HG03432 (cell line): ENCODE measurements at regions not wholly inside any gene's neighbourhood (a gene's known extent, or its start where the extent isn't known, plus 50 kb on each side); places are given as distances from the start of the nearest gene placed in this dataset.

ENCODE experiments used
- ATAC-seq: cut with Tn5 transposase; IDR thresholded peaks from one replicate; pipeline ENCODE4 v1.9.1; 2021; ENCODE audit warnings: mild to moderate bottlenecking, moderate library complexity; ENCODE audit not compliant: unreplicated experiment

DNA sequence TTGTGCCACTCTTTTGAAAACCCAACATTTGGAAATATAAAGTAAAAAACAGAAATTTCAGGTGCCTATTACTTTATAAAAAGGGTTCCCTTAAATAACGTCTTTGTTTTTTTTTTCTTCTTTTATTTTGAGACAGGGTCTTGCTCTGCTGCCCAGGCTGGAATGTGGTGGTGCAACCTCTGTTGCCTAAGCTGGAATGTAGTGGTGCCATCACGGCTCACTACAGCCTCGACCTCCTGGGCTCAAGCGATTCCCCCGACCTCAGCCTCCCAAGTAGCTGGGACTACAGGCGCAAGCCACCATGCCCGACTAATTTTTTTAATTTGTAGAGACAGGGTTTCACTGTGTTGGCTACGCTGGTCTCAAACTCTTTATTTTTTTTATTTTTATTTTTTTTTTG is 110.2 kb upstream of the HNRNPU start:
- no peak for ATAC-seq

DNA sequence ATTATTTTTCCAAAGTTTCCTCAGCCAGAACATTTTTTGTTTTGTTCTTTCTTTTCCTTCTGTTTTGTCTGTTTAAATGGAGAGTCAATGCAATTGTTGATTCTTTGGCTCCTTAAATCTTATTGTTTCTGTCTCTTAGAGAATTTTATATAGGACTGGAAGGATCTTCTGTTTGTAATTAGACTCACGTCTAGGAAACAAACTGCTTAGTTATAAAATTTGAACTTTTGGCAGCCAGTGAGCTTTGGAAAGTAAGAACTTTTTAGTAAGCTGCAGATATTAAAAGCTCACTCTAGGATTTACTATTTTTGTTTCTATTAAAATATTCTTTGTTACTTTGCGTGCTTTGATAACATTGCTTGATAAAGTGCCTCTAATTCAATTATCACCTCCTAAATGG is 109.8 kb upstream of the HNRNPU start:
- no peak for ATAC-seq

DNA sequence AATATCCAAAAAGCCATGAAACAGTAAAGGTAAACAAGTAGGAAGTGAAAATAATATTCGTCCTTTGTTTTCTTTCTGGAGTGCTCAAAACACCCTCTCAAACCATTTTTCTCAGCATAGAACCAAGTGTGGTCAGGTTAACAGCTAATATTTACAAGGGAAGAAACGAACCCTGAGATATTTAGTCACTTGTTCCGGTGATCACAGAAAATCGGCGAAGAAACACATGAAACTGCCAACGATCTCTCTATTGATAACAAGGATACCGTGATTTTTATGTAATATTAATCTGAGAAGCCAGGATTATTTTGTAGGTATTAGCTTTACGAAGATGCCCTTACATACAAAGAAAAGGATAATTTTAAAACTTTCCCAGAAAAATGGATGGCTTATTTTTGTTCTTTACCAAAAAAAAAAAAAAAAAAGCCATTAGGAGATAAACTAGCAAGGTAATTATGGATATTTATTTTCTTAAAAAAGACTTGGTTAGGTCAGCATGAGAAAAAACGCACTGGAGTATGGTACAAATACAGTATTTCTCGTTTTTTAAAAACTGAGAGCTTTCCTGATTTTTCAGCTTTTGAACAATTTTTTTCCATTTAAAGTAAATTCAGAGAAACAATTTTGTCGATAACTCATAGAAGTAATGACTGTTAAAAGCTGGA is 107.3 kb upstream of the HNRNPU start:
- no peak for ATAC-seq

DNA sequence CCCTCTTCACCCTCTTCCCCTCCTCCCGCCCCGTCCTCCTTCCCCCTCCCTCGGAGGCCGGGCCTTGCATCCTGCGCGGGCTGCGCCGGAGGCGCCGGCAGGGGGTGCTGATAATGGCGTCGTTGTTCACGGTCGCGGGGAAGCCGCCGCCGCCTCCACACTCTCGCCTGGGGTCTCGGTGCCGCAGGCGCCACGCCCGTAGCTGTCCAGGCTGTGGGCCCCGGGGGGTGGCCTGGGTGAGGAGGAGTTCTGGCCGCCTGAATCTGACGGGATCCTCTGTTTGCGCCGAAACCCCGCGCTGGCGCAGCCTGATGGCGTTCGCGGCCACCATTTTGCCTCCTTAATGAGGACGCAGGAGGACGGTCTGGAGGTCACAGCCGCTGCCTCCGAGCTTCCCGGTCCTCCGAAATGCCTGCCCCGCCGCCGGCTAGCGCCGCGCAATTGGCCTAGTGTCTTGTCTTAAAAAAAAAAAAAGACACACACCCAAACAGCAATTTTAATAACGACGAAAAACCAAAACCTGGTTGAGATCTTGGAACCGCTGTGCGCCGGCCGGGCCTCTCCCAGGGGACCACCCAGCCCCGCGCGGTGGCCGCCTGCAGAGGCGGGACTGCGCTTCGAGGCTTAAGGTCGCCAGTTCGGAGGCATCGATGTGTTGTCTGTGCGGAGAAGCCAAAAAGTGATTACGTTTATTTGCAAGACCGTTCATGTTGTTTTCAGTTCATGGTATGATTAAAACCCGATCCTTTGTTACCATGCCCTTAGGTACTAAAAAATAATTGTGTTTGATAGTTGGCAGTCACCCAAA is 106.6 kb upstream of the HNRNPU start:
- ATAC-seq = peak; percentile 73

DNA sequence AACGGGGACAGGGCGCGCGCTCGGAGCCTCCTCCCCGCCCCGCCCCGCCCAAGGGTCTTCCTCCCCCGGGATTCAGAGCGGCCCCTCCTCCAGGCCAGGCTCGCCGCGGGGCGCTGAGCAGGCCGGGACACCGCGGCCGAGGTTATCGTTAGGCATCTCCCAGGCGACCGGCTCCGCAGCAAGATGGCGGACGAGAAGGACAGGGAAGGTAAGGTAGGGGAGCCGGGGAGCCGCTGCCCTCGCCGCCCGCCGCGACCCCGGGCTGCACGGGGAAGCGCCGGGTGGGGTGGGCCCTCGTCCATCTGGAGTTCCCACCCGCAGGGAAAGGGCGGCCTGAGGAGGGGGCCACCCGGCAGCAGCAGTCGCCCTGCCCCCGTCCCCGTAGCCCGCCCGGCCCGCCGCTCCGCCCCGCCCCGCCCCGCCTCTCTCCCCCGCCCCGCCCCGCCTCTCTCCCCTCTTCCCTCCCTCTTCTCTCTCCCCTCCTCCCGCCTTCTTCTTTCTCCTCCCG is 105.9 kb upstream of the HNRNPU start:
- peak; percentile 77 for ATAC-seq

DNA sequence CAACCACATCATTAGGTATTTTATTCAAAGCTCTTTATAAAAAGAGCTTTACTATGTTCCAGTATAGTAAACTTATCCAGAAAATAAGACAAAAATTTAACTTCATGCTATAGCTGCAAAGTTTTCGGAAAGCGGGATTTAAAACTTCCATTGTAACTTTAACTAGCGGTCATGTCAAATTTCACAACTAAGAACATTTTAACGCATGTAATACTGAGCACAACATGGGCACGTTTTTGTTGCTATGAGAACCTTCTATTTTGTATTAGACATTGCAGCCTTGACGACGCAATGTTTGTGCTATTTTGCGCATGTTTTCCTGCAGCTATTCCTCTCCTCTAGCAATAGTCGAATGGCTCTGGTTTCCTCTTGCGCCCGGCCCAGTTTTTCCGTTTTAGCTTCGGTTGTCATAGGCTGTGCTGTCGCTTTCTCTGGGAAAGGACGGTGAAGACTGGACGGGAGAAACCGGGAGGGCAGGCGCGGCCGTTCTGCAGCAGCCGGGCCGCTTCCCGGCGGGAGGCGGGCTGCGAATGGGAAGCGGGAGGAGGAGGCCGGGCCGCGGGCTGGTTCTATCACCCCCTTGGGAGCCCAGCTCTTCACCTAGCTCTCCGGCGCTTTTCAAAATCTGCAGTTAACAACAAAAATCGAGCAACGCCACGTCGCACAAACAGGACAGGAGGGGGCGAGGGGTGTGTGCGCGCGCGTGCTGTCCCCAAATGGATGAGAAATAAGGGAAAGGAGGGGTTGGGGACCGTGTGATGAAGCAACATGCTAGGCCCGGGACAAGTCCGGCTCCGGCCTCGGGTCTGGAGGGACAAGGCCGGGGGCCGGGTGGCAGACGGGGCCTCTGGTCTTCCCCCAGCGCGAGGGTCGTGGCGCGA is 105.3 kb upstream of the HNRNPU start:
- peak; percentile 29 for ATAC-seq

DNA sequence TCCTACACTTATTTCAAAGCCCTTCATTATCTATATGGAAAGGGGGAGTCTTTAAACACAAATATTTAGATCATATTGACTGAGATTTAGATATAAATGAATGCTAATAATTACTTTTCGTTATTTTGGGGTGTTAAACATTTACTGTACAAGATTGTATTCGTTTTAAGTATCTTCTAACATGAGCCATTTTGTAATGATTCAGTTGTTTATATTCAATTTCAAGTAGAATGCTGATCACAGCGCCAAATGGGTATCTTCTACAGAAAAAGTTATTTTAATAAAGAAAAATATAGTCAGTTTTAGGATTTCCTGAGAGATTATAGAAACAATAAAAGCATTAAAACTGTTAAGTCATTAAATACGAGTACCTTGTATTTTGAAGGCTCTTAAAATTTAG is 104.5 kb upstream of the HNRNPU start:
- ATAC-seq = no peak

DNA sequence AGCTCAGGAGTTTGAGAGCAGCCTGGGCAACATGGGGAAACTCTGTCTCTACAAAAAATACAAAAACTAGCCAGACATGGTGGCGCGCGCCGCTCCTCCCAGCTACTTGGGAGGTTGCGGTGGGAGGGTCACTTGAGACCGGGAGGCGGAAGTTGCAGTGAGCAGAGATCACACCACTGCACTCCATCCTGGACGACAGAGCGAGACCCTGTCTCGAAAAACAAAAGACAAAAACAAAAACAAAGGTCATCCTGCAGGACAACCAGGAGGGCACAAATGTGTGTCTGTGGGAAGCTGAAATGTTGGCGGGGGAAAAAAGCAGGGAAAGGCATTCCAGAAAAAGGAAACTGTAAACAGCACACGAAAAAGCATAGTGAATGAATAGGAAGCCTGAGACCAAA is 104.1 kb upstream of the HNRNPU start:
- no peak for ATAC-seq

DNA sequence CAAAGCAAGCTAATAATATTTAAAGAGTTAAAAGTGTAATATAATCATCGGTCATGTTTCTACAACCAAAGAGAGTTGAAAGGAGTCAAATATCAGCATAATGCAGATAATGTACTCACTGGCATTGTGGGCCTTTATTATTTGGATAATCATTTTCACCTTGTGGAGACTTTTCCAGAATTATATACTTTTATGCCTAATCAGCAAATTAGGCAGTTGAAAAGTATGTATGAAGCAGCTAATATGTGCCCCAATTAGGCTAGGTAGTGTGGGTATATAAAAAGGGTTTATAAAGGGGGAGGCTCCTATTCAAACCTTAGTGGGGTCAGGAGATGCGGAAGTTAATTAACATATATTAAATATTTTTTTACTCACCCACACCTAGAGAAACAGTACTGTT is 102.8 kb upstream of the HNRNPU start:
- no peak for ATAC-seq

DNA sequence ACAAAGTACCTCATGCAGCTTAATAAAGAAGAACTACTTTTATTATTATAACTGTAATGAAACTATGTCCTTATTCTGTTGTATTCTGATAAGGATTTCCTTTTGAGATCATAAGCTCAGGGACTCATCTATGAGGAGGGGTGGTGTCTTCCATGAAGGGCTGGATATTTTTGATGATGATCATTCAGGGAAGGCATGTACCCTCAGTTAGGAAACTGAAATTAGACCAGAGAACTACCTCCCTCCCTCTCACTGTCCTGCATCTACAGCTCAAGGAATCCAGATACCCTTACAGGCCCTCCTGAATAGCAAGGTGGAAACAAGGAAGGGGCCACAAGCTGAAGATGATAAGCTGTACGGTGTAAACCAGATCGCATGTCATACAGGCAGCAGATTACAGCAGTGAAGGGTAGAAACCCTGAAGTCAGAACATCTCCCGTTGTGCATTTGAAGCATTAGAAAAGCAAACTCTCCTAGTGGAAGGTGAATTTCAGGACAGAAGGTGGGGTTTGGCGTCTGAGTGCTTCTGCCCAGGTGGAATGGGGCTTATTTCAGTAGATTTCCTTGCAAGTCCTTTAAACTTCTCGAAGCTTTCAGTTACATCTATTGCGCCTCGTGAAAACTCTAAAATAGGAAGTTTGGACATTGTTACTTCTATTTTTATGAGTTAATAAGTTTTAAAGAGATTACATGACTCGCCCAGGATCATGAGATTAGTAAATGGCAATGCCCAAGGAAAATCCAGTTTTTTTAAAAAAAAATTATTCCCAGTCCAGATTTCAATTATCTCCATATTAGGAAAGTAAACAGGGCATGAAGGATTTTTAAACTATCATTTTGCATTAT is 101.1 kb upstream of the HNRNPU start:
- ATAC-seq = no peak

DNA sequence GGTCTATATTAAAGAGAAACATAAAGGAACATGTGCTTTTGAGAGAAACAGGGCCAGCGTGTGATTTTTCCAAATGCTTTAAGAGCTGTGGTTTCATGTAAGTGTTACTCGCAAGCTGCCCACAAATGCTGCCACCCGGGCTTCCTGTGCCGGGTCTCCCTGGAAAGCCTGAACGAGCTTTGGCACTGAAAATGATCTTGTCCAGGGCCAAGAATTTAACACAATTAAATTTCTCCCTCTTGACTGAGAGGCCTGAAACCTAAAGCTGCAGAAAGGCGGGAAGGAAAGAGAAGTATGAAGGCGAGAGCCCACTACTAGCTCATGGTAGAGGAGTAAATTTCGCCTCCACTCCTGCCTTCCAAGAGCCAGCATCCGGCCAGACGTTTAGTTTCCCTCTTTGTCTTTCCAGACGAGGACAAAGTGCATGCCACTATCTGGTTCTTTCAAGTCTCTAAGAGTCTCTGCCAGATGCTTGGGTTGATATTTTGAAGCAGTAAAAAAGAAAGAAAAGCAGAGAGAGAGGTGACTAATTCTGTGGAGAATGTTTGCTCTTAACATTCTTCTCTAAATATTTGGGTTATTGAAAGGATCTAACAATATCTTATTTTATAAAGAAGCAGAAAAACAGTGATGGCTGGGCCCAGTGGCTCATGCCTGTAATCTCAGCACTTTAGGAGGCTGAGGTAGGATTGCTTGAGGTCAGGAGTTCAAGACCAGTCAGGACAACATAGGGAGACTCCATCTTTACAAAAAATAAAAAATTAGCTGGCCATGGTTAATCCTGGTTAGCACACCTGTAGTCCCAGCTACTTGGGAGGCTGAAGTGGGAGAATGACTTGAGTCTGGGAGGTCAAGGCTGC is 100.0 kb upstream of the HNRNPU start:
- no peak for ATAC-seq

DNA sequence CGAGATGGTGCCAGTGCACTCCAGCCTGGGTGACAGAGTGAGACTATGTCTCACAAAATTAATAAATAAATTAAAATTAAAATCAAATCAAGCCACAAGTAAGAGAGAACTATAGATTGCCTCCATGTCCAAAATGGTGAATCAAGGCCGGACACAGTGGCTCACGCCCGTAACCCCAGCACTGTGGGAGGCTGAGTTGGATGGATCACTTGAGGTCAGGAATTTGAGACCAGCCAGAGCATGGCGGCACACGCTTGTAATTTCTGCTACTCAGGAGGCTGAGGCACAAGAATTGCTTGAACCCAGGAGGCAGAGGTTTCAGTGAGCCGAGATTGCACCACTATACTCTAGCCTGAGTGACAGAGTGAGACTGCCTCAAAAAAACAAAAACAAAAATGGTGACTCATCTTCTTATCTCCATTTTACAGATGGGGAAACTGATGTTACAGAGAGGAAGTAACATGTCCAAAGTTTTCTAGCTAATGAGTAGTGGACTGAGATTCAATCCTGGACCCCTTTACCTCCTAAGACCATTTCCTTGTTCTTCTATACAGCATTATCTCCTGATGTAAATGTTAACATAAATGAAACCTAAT is 99.0 kb upstream of the HNRNPU start:
- no peak for ATAC-seq

DNA sequence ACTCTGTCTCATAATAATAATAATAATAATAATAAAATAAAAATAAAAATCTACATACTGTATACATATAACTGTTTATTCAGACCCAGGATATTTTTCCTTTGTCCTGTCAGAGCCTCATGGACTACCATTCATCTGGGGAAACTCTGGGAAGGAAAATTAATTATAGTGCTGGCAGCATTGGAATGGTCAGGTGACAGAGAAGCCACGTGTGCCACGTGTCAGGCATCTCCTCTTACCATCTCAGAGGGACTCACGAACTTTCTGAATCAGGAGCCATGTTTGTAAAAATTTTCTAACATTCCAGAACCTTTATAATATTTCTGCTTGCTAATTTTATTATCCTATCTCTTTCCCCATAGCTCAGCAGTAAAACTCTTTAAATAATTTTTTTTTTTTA is 97.8 kb upstream of the HNRNPU start:
- no peak for ATAC-seq

DNA sequence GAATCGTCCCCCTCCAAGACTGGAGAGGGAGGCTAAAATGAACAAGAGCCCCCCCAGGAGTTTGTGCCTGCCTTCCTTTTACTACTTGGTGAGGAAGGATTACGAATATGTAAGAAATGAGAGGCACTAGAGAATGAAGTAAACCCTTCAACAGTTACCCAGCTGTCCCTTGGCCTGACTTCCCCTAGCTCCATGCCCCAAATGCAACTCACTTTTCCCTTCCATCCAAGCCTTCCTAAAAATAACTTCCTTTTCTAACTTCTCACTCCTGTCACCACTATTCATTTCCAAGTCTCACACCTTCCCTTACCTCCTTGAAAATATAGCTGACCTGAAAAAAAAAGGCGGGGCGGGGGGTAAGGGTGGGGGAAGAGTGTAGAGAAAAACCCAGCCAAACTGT is 96.6 kb upstream of the HNRNPU start:
- ATAC-seq = no peak

DNA sequence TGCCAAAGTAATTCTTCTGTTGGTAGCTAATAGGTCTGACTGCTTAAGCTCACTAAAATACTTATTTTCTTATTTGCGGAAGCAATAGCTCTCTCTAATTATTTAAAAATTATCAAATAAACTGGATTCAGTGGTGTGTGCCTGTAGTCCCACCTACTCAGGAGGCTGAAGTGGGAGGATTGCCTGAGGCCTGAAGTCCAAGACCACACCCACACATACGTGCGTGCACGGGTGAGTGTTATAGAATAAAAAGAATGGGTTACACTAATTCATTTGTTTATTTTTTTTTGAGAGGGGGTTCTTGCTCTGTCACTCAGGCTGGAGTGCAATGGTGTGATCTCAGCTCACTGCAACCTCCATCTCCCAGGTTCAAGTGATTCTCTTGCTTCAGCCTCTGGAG is 94.2 kb upstream of the HNRNPU start:
- ATAC-seq = no peak

DNA sequence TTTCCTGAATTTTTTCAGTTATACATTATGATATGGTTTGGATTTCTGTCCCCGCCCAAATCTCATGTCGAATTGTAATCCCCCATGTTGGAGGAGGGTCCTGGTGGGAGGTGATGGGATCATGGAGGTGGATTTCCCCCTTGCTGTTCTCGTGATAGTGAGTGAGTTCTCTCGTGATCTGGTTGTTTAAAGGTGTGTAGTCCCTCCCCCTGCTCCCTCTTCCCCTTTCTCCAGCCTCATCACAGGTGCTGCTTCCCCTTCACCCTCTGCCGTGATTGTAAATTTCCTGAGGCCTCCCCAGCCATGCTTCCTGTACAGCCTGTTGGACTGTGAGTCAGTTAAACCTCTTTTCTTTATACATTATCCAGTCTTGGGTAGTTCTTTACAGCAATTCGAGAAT is 93.2 kb upstream of the HNRNPU start:
- ATAC-seq = no peak

DNA sequence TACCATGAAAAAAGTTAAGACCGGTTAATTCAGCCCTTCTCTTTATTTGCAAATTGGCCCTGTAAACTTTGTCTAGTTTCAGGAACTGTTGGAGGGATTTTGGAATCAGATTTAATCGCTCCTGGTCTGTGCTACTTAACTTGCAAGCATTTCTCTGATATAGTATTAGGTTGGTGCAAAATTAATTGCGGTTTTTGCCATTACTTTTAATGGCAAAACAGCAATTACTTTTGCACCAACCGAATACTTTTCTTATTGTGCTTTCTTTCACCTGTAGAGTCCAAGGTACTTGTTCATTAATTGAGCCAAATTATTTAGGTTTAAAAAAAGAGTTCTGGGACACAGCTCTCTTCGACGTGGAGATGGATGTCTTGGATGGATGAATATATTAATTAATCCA is 92.8 kb upstream of the HNRNPU start:
- ATAC-seq = no peak

DNA sequence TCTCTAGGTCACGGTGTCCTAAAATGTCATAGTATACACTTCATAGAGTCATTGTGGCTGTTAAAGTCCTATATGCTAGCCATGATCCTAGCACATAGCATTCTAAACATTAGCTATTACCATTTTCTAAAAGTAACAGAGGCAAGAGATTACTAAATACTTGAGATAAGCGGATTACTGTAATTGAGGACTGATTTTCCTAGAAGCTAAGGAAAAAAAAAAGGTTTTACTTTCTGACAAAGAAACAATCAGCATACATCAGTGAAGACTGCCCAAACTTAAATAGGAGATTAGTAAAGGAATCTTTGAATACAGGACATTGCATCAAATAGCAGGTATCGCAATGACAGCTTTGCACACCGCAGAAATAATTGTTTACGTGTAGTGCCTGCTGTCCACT is 91.3 kb upstream of the HNRNPU start:
- ATAC-seq = no peak

DNA sequence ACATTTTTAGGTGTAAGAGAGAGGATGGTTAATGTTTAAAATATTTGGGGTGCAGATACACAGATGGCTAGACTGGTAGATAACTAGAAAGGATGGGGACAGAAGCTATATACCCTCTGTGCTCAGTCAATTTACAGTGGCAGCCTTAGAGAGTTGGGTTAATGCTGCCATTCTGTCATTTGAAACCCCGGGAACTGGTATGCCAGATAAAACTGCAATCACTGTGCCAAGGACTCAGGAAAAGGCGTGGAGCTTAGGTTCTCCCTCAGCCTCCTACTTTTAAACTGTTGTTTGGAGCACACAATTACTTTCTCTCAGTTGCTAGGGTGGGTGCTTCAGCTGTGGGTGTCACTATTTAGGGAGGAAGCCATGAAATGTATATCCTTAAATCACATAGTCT is 90.0 kb upstream of the HNRNPU start:
- ATAC-seq = no peak
